ENCODE measurements at regions not wholly inside any gene's neighbourhood (a gene's known extent, or its start where the extent isn't known, plus 50 kb on each side); places are given as distances from the start of the nearest gene placed in this dataset.
"Not testable (repeated sequence)": the region's sequence is repeated elsewhere in the genome, so short reads cannot be mapped to it uniquely, and the experiment has no call there.

GRCh38 chr12:24507827-24508226 is 441.1 kb downstream of the BCAT1 start:
- no peak for DNase-seq (ENCODE audit: low read depth in 3 of 3)

- DNase-seq (ENCODE audit: low read depth in 3 of 3), result no peak
These were observed 443.4 kb downstream of the BCAT1 start for GRCh38 chr12:24505366-24506015.

- DNase-seq (ENCODE audit: low read depth in 3 of 3), result not testable (repeated sequence)
These were observed 445.4 kb downstream of the BCAT1 start for GRCh38 chr12:24503477-24503876.

- no peak for DNase-seq (ENCODE audit: low read depth in 3 of 3)
These were observed 448.1 kb downstream of the BCAT1 start for GRCh38 chr12:24500831-24501230.

- DNase-seq (ENCODE audit: low read depth in 3 of 3), result no peak
These were observed 448.5 kb downstream of the BCAT1 start for GRCh38 chr12:24500421-24500820.

- no peak for DNase-seq (ENCODE audit: low read depth in 3 of 3)
These were observed 449.5 kb downstream of the BCAT1 start for GRCh38 chr12:24499151-24500146.

- no peak for DNase-seq (ENCODE audit: low read depth in 3 of 3)
These were observed 452.1 kb downstream of the BCAT1 start for GRCh38 chr12:24496755-24497154.

- no peak for DNase-seq (ENCODE audit: low read depth in 3 of 3)
These were observed 454.5 kb downstream of the BCAT1 start for GRCh38 chr12:24494401-24494800.

- no peak for DNase-seq (ENCODE audit: low read depth in 3 of 3)
These were observed 456.9 kb downstream of the BCAT1 start for GRCh38 chr12:24491968-24492367.

GRCh38 chr12:24489939-24490338 is 459.0 kb downstream of the BCAT1 start:
- no peak for DNase-seq (ENCODE audit: low read depth in 3 of 3)

GRCh38 chr12:24488906-24489619 is 459.8 kb downstream of the BCAT1 start:
- DNase-seq (ENCODE audit: low read depth in 3 of 3), result no peak

GRCh38 chr12:24488091-24488596 is 460.8 kb downstream of the BCAT1 start:
- no peak for DNase-seq (ENCODE audit: low read depth in 3 of 3)

- no peak for DNase-seq (ENCODE audit: low read depth in 3 of 3)
These were observed 461.3 kb downstream of the BCAT1 start for GRCh38 chr12:24487606-24488005.

GRCh38 chr12:24483732-24484131 is 465.2 kb downstream of the BCAT1 start:
- DNase-seq (ENCODE audit: low read depth in 3 of 3), result no peak

GRCh38 chr12:24482882-24483604 is 465.9 kb downstream of the BCAT1 start:
- DNase-seq (ENCODE audit: low read depth in 3 of 3), result no peak

GRCh38 chr12:24482044-24482443 is 466.9 kb downstream of the BCAT1 start:
- DNase-seq (ENCODE audit: low read depth in 3 of 3), result no peak

GRCh38 chr12:24480766-24481449 is 468.0 kb downstream of the BCAT1 start:
- DNase-seq (ENCODE audit: low read depth in 3 of 3), result no peak

GRCh38 chr12:24479131-24479530 is 469.8 kb downstream of the BCAT1 start:
- no peak for DNase-seq (ENCODE audit: low read depth in 3 of 3)

- no peak for DNase-seq (ENCODE audit: low read depth in 3 of 3)
These were observed 470.6 kb downstream of the BCAT1 start for GRCh38 chr12:24478254-24478653.

GRCh38 chr12:24476310-24476709 is 472.6 kb downstream of the BCAT1 start:
- DNase-seq (ENCODE audit: low read depth in 3 of 3), result no peak

GRCh38 chr12:24475337-24475736 is 473.6 kb downstream of the BCAT1 start:
- DNase-seq (ENCODE audit: low read depth in 3 of 3), result no peak
